GM19463 (cell line): ENCODE measurements at regions not wholly inside any gene's neighbourhood (a gene's known extent, or its start where the extent isn't known, plus 50 kb on each side); places are given as distances from the start of the nearest gene placed in this dataset.

ENCODE experiments used
- ATAC-seq: cut with Tn5 transposase; IDR thresholded peaks from one replicate; pipeline ENCODE4 v1.9.1; 2021; ENCODE audit warnings: mild to moderate bottlenecking, moderate library complexity; ENCODE audit not compliant: unreplicated experiment

- ATAC-seq = no peak
Measured at GRCh38 chr12:63321373-63321772, 170.4 kb upstream of the AVPR1A start.

DNA sequence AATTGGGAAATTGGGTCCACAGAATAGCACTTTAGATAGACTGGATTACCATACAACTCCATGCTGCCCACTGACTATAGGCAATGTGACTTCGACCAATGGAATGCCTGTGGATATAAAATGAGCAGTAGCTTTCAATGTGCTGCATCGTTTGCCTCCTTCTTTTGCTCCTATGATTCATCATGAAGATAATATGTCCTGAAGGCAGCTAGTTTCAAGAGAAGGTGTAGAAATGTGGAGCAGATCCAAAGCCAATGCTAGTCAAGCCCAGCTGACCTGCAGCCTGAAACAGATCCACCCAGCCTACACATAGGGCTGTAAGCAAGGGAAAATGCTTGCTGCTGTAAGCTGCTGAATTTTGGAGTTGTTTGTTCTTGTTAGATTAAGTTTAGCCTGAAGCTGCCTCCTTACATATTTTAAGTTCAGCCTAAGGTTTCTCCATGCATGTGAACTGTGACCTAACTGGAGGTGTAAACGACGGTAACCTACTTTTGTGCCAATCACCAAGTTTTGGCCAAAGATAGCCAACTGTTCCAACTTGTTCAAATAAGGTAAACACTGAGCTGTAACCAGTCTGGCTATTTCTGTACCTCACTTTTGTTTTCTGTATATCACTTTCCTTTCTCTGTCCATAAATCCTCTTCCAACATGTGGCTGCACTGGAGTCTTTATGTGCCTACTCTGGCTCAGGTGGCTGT is 169.1 kb upstream of the AVPR1A start:
- no peak for ATAC-seq

- peak; percentile 88 for ATAC-seq
Measured at GRCh38 chr12:63319386-63319785, 168.4 kb upstream of the AVPR1A start.

- ATAC-seq = peak; percentile 31
Measured at GRCh38 chr12:63318933-63319332, 167.9 kb upstream of the AVPR1A start.

DNA sequence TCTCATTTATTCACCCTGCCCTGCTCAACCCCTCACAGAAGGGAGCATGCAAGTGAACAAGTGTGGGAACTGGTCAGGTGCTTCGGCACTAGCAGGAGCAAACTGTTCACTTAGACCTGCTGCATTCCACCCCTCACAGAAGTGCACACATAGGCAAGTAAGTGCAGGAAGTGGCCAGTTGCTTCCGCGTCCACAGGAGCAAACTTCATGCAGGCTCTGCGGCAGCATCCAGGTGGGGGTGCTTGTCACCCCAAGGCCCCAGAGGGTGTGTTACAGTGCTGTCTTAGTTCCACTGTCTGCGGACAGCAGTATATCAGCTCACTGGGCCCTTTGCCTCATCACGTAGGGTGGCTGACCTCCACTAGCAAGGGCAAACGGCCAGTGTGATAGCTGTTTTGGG is 167.3 kb upstream of the AVPR1A start:
- ATAC-seq = no peak

DNA sequence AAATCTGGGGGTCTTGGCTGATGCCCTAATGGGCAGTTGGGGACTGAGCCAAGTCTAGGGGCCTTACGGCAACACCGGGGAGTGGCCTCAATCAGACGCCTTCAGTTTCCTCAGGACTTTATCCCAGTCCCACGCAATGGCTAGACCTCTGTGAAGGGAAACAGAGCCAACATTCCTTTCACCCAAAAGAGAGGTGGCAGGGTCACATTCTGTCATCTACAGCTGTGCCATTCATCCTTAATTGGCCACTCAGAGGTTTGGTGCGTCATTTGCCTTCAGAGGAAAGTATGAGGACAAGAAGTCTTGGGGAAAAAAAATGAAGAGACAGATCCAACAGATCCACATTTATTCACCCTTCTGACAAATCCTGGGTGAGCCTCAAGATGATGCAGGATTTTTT is 166.9 kb upstream of the AVPR1A start:
- no peak for ATAC-seq

DNA sequence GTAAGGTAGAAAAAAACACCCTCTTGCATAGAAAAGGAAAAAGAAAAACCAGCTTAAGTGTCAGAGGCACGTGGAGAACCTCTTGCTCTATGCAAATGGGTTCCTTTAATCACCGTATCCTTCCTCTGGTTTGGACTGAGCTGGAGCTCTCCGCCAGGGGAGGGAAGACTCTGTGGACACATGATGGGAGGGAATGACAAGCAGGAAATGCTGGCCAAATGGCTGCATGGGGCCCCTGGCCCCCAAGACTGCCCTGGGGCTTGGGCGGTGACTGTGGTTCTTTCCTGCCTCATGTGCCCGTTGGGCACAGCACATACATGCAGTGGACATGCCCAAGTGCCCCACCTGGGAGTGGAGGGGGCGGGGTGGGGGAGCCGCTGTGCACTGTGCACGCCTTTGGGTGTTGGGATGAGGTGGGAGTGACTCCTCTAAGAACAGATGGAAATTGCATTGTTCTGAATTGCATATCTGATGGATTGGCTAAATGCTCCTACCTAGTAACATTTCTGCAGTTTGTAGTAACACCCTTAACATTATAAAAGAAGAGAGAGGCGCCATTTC is 166.4 kb upstream of the AVPR1A start:
- no peak for ATAC-seq

DNA sequence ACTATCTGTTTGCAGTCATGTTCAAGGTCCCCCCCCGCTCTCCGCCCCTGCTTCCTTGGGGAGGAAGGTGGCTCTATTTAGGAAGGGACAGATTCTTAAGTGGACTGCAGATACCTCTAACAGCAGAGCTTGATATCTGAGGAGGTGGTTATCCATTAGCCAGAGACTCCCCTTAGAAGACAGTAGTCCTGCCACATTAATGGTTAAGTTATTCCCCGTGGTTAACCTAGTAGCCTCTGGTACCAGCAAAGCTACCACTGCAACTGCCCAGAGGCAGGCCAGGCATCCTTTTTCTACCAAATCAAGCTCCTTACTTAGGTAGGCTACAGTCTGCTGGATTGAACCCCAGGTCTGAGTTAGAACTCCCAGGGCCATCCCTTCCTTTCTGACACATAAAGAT is 162.1 kb upstream of the AVPR1A start:
- ATAC-seq = peak; percentile 60

- no peak for ATAC-seq
Measured at GRCh38 chr12:63308671-63309070, 157.7 kb upstream of the AVPR1A start.

DNA sequence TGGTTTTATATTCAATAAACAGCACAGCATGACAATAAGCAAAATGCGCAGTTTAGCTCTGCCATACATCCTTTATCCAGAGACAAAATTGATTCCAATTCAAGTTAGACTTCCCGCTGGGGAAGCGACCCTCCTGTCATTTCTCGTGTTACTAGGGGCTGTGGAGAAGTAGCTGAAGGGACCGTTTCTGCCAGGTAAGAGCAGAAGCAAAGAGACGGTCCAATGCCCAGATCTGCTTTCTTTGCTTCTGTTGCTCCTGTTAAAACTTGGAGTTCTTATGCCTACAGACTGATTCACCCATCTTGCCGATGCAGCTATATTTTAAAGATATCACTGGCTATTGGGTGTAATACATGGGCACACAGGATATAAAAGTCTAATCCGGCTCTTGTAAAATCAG is 156.8 kb upstream of the AVPR1A start:
- ATAC-seq = no peak

DNA sequence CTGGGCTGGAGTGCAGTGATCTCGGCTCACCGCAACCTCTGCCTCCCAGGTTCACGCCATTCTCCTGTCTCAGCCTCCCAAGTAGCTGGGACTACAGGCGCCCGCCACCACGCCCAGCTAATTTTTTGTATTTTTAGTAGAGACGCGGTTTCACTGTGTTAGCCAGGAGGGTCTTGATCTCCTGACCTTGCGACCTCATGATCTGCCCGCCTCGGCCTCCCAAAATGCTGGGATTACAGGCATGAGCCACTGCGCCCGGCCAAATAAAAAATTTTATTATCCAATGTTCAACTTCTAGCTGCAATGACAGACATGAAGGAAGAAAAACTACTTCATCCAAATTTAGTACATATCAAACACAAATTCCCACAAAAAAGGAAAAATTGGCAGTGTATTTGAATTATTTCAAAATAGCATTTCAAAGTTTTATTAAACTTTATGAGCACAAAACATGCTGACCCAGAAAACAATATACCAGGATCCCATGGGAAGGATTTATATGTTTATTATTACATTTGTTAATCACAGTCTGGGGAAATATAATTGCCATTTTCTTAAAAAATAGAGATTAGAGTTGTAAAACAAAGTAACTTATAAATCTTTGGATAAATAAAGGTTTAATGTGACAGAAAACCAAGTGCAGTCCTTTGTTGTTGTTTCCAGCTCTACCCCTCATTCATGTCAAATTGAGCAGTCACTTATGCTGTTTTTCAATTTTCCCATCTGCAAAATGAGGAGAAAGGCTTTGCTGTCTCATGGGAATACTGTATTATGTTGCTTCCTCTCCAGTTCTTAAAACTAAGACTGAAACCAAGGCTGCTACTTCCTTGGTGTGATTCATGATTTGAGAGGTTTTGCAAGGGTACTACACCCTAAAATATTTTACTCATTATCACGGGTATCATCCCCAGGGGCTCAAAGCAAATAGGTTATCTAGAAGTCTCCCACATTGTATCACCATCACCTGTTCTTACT is 155.2 kb upstream of the AVPR1A start:
- peak; percentile 27 for ATAC-seq

GRCh38 chr12:63304887-63305316 is 153.9 kb upstream of the AVPR1A start:
- peak; percentile 41 for ATAC-seq

DNA sequence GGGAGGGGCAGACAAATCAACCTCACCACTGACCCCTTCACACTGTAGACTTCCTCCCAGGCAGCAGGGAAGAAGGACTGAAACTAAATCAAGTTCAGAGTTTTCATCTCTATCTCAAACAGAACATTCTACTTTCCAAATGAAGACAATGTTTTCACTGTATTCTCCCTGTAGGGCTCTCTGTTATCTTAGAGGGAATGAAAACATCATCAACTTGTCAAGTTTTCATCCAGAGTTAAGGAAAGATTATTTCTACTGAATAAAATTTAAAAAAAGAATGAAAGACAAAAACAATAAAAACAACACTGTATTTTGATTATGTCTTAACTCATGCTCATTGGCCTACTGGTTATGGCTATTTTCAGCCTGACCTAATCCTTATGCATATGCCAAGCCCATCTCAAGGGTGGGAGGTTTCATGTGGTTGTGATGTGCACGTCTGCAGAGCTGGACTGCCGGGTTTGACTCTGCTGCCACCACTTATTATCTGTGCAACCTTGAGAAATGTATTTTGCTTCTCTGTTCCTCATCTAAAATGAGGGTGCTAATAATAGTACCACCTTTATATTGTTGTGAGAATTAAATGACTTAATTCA is 152.0 kb upstream of the AVPR1A start:
- peak; percentile 35 for ATAC-seq

DNA sequence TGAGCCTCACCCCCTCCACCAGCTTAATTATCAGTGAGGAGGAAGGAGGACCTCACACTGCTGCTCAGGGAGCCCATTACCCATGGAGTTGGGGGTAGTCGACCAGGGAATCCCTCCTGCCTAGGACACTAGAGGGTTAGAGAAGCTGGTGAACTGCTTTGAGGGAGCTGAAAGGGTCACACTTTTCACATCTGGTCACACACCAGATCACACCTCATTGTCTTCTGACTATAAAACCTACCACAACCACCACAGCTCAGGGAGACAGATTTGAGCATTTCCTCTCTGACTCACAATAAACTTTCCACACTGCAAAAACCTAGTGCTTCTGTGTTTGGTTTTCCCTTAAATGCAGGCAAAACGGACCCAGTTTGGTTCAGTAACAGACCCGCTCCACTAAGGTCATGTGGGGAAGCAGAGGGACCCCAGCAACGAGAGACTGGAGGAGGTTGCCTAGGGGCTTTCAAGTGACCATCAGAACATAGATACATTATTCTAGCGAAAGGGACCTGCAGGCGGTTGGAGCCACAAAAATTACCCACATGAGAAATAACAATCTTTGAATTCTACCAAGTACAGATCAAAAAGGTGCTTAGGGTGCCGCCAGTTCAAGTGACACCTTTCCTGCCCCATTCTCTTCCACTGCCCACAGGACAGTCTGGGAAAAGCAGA is 151.4 kb upstream of the AVPR1A start:
- ATAC-seq = peak; percentile 69

GRCh38 chr12:63301311-63301710 is 150.3 kb upstream of the AVPR1A start:
- no peak for ATAC-seq

GRCh38 chr12:63298386-63298930 is 147.5 kb upstream of the AVPR1A start:
- ATAC-seq = no peak

DNA sequence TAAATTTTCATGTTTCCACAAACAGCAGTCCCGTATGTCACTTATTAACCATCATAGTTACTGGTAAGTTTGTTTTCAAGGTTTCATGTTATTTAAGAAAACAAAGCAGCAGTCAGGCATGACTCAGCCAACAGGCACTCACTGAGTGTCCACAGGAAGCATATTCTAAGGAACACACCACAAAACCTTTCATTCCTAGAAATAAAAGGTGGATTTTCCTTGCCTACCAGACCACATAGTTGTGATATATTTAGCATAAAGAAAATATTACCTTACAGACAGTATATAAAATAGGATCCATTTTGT is 143.3 kb upstream of the AVPR1A start:
- peak; percentile 93 for ATAC-seq

GRCh38 chr12:63292471-63293221 is 141.6 kb upstream of the AVPR1A start:
- no peak for ATAC-seq

DNA sequence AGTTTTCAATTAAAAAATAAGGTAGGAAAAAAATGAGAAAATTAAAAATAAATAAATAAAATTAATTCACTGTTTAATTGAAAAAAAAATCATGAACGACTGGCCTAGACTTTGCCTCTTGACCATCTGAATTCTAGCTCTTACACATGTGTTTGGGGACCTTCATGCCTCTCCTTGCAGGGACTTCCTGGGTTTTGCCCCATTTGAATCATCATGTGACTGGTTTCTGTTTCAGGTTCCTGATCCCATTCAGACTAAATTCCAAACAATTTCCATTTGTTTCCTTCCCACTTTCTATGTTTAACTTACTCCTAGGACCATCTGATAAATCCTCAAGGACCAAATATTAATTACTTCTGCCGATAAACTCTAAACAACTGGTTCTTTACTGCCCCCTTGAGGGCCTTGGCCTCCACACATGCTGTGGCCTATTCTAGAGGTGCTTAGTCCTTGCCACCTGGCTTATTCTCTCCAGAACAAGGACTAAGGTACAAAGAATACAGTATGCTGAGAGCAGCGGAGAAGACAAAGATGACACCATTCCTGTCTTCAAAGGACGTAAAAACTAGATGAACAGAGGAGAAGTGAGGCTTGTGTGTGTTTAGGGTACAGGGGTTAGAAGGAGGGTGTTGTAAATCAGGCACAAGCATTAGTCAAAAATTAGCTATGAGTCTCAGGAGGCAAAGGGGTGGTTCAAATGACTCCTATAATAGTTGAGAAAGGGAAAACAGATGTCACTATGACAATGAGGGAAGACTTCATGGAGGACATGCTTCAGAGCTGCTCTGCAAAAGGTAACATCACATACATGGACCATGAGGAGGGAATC is 125.8 kb upstream of the AVPR1A start:
- ATAC-seq = peak; percentile 71
